Adrenal gland (tissue), 5 donors: ENCODE measurements at regions not wholly inside any gene's neighbourhood (a gene's known extent, or its start where the extent isn't known, plus 50 kb on each side); places are given as distances from the start of the nearest gene placed in this dataset.

ENCODE experiments used
- POLR2A ChIP-seq, 2 donors: fragments of 450-650 bp; IDR thresholded peaks; one replicate each; pipeline ENCODE4 v1.6.1; 2017; ENCODE audit warnings: antibody characterized with exemption in 2 of 2, mild to moderate bottlenecking in 2 of 2, moderate library complexity in 1 of 2
- TF ChIP-seq, protein P1 (sequence below), 6 experiments: fragments of 450-650 bp in 4 of 6; fragments of 200-600 bp in 2 of 6; sonication (generic) in 1 of 6; IDR thresholded peaks; 1 replicate in 5 of 6; 2 replicates in 1 of 6; pipeline versions ENCODE4 v1.5.1 to v1.8.0; 2016 to 2021; ENCODE audit warnings: antibody characterized with exemption in 6 of 6, mild to moderate bottlenecking in 2 of 6, moderate library complexity in 1 of 6
- donor health status: DM: no; HTN: no; CAD: no.

DNA sequence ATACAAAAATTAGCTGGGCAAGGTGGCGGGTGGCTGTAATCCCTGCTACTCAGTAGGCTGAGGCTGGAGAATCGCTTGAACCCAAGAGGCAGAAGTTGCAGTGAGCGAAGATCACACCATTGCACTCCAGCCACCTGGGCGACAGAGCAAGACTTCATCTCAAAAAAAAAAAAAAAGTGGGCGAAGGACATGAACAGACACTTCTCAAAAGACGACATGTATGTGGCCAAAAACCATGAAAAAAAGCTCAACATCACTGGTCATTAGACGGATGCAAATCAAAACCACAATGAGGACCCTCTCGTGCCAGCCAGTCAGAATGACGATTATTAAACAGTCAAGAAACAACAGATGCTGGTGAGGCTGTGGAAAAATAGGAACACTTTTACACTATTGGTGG is 344.9 kb upstream of the JARID2 start:
- TF ChIP-seq, protein P1, sequence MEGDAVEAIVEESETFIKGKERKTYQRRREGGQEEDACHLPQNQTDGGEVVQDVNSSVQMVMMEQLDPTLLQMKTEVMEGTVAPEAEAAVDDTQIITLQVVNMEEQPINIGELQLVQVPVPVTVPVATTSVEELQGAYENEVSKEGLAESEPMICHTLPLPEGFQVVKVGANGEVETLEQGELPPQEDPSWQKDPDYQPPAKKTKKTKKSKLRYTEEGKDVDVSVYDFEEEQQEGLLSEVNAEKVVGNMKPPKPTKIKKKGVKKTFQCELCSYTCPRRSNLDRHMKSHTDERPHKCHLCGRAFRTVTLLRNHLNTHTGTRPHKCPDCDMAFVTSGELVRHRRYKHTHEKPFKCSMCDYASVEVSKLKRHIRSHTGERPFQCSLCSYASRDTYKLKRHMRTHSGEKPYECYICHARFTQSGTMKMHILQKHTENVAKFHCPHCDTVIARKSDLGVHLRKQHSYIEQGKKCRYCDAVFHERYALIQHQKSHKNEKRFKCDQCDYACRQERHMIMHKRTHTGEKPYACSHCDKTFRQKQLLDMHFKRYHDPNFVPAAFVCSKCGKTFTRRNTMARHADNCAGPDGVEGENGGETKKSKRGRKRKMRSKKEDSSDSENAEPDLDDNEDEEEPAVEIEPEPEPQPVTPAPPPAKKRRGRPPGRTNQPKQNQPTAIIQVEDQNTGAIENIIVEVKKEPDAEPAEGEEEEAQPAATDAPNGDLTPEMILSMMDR (IDR thresholded peaks at IDR 0.05): no peak
- TF ChIP-seq POLR2A (IDR thresholded peaks at IDR 0.05): no peak
